Stomach (tissue), 8 donors: ENCODE measurements at regions not wholly inside any gene's neighbourhood (a gene's known extent, or its start where the extent isn't known, plus 50 kb on each side); places are given as distances from the start of the nearest gene placed in this dataset.
A peak's percentile ranks its signal among the peaks of the same experiment; 100 is the strongest.

Experiments
- DNase-seq, 2 donors: peaks; one replicate each; pipeline versions ENCODE4 v3.0.0 to v3.0.0-alpha.2; 2013 to 2019
- H3K27ac ChIP-seq, 5 donors: fragments of 200-600 bp in 4 of 5; sonication (generic) in 4 of 5; one replicate each; pipeline ENCODE4 v1.5.1; 2013 to 2019; ENCODE audit warnings: mild to moderate bottlenecking in 1 of 5, moderate library complexity in 1 of 5
- H3K27me3 ChIP-seq, 3 donors: fragments of 200-600 bp; sonication (generic); one replicate each; pipeline ENCODE4 v1.5.1; 2017 to 2019; ENCODE audit warnings: mixed run types in 1 of 3
- H3K36me3 ChIP-seq, 4 donors: fragments of 200-600 bp; sonication (generic); 1 replicate in 3 of 4; 2 replicates in 1 of 4; pipeline ENCODE4 v1.5.1; 2016 to 2019
- H3K4me1 ChIP-seq, 4 donors: fragments of 200-600 bp; sonication (generic); one replicate each; pipeline ENCODE4 v1.5.1; 2016 to 2019
- H3K4me3 ChIP-seq, 4 donors: fragments of 200-600 bp; sonication (generic) in 3 of 4; one replicate each; pipeline ENCODE4 v1.5.1; 2016 to 2019; ENCODE audit warnings: mild to moderate bottlenecking in 1 of 4
- H3K9me3 ChIP-seq, 4 donors: fragments of 200-600 bp; sonication (generic); one replicate each; pipeline ENCODE4 v1.5.1; 2016 to 2019
- CTCF ChIP-seq, 7 experiments: fragments of 450-650 bp in 4 of 7; fragments of 200-600 bp in 3 of 7; sonication (generic) in 3 of 7; IDR thresholded peaks; one replicate each; pipeline ENCODE4 v1.5.1; 2016 to 2019; ENCODE audit warnings: antibody characterized with exemption in 7 of 7, control low read depth in 2 of 7, mild to moderate bottlenecking in 1 of 7
- EP300 ChIP-seq: sonication (generic); formaldehyde crosslinking; IDR thresholded peaks from one replicate; pipeline ENCODE4 v1.6.1; 2017; ENCODE audit warnings: antibody characterized with exemption
- POLR2A ChIP-seq, 4 donors: fragments of 450-650 bp; IDR thresholded peaks; one replicate each; pipeline ENCODE4 v1.6.1; 2016; ENCODE audit warnings: antibody characterized with exemption in 4 of 4, control low read depth in 2 of 4, mild to moderate bottlenecking in 1 of 4, moderate library complexity in 1 of 4
- POLR2AphosphoS5 ChIP-seq, 3 donors: sonication (generic); formaldehyde crosslinking; IDR thresholded peaks; one replicate each; pipeline ENCODE4 v1.6.1; 2016; ENCODE audit warnings: antibody characterized with exemption in 3 of 3
- WGBS, 5 donors: extraction: QIAGEN DNeasy Blood & Tissue Kit in 3 of 5; methylation state at CpG; one replicate each; pipeline versions ENCODE4 v1.1.5 to v1.1.7; 2013 to 2018; 5-methylcytosine and 5-hydroxymethylcytosine counted together
- intact Hi-C: fragments of 100-400 bp; cut with DNase I; formaldehyde crosslinking; loops from one replicate; pipeline ENCODE4 v1.15.1; 2023; ENCODE audit warnings: low total_unique reads
- donor health status: healthy with polysubstance abuse.
- donor health status: Bipolar disorder and iron deficiency.
- donor health status: healthy.

GRCh38 chr2:52933878-52934277 is 833.7 kb upstream of the CHAC2 start:
- H3K4me3 ChIP-seq, result no peak overlapping the region
- WGBS, 5 donors, result 38 to 54% (median 45%) methylated on average over 2 of the region's 2 CpGs
- no peaks in the 10 kb centered on the region for H3K4me1 ChIP-seq
- TF ChIP-seq POLR2A (IDR thresholded peaks at IDR 0.05), result no peak
- H3K36me3 ChIP-seq, result no peaks in the 10 kb centered on the region
- H3K9me3 ChIP-seq, result peaks cover 0 to 11% (median 10%) of the 10 kb centered on the region in 4 donors
- no peaks in the 10 kb centered on the region for H3K27me3 ChIP-seq
- no peak overlapping the region for H3K27ac ChIP-seq
- intact Hi-C loops, result no loop called here
- no peak for DNase-seq

GRCh38 chr2:52931660-52932059 is 835.9 kb upstream of the CHAC2 start:
- H3K27ac ChIP-seq, result no peak overlapping the region
- TF ChIP-seq EP300, result no peak
- TF ChIP-seq POLR2A (IDR thresholded peaks at IDR 0.05), result no peak
- TF ChIP-seq POLR2AphosphoS5 (IDR thresholded peaks at IDR 0.05), result no peak
- no peaks in the 10 kb centered on the region for H3K27me3 ChIP-seq
- H3K4me3 ChIP-seq, result no peak overlapping the region
- DNase-seq, result no peak
- peaks cover 0 to 11% (median 10%) of the 10 kb centered on the region in 4 donors for H3K9me3 ChIP-seq
- no peaks in the 10 kb centered on the region for H3K4me1 ChIP-seq
- H3K36me3 ChIP-seq, result no peaks in the 10 kb centered on the region
- WGBS, 5 donors, result 61 to 71% (median 70%) methylated on average over 1 of the region's 1 CpG
- intact Hi-C loops, result no loop called here

GRCh38 chr2:52929412-52929811 is 838.2 kb upstream of the CHAC2 start:
- intact Hi-C loops, result no loop called here
- DNase-seq, result no peak
- Histone ChIP-seq H3K36me3 (no peaks in the 10 kb centered on the region), H3K9me3 (peaks cover 0 to 11% (median 10%) of the 10 kb centered on the region in 4 donors), H3K4me1 (no peaks in the 10 kb centered on the region), H3K27ac (no peak overlapping the region), H3K27me3 (no peaks in the 10 kb centered on the region), H3K4me3 (no peak overlapping the region)
- TF ChIP-seq POLR2A (IDR thresholded peaks at IDR 0.05), result no peak
- no peak for TF ChIP-seq EP300
- TF ChIP-seq POLR2AphosphoS5 (IDR thresholded peaks at IDR 0.05), result no peak
- no peak for TF ChIP-seq CTCF (IDR thresholded peaks at IDR 0.05)
- WGBS, 5 donors, result 92 to 98% (median 94%) methylated on average over 4 of the region's 4 CpGs

- H3K36me3 ChIP-seq, result no peaks in the 10 kb centered on the region
- H3K4me1 ChIP-seq, result no peaks in the 10 kb centered on the region
- no peak overlapping the region for H3K4me3 ChIP-seq
- WGBS, 5 donors, result 54 to 61% (median 59%) methylated on average over 4 of the region's 4 CpGs
- no peaks in the 10 kb centered on the region for H3K9me3 ChIP-seq
- no peaks in the 10 kb centered on the region for H3K27me3 ChIP-seq
- DNase-seq, result peak in 1 of 2 donors; percentile 25
- TF ChIP-seq CTCF (IDR thresholded peaks at IDR 0.05), result no peak
- TF ChIP-seq EP300, result no peak
- no peak for TF ChIP-seq POLR2AphosphoS5 (IDR thresholded peaks at IDR 0.05)
- TF ChIP-seq POLR2A (IDR thresholded peaks at IDR 0.05), result no peak
- H3K27ac ChIP-seq, result no peak overlapping the region
- intact Hi-C loops, result no loop called here
These were observed 847.9 kb upstream of the CHAC2 start for GRCh38 chr2:52919673-52920072.

- DNase-seq, result no peak
- H3K4me1 ChIP-seq, result no peaks in the 10 kb centered on the region
- WGBS, 5 donors, result 60 to 66% (median 65%) methylated on average over 1 of the region's 1 CpG
- H3K4me3 ChIP-seq, result no peak overlapping the region
- H3K9me3 ChIP-seq, result no peaks in the 10 kb centered on the region
- TF ChIP-seq POLR2A (IDR thresholded peaks at IDR 0.05) (no peak), POLR2AphosphoS5 (IDR thresholded peaks at IDR 0.05) (no peak), EP300 (no peak), CTCF (IDR thresholded peaks at IDR 0.05) (no peak)
- no peaks in the 10 kb centered on the region for H3K36me3 ChIP-seq
- H3K27me3 ChIP-seq, result no peaks in the 10 kb centered on the region
- H3K27ac ChIP-seq, result no peak overlapping the region
- intact Hi-C loops, result no loop called here
These were observed 849.1 kb upstream of the CHAC2 start for GRCh38 chr2:52918551-52918950.
